ENCODE measurements at regions not wholly inside any gene's neighbourhood (a gene's known extent, or its start where the extent isn't known, plus 50 kb on each side); places are given as distances from the start of the nearest gene placed in this dataset.

- Histone ChIP-seq H3K36me3 (no peaks in the 10 kb centered on the region), H3K27ac (no peak overlapping the region), H3K9me3 (no peaks in the 10 kb centered on the region), H3K27me3 (no peaks in the 10 kb centered on the region), H3K4me1 (no peaks in the 10 kb centered on the region), H3K4me3 (replicated peaks in 1 of 3) (no peak overlapping the region)
- intact Hi-C loops (cut with DNase I) = no loop called here
- DNase-seq = no peak
- 74 to 86% methylated on average over 2 of the region's 2 CpGs for WGBS, 2 donors
- TF ChIP-seq CTCF (IDR thresholded peaks at IDR 0.05) = no peak
- no peak for TF ChIP-seq POLR2A (IDR thresholded peaks at IDR 0.05)
These were observed 189.8 kb upstream of the OLFM3 start for GRCh38 chr1:102186536-102186935.

GRCh38 chr1:102185260-102185659 lies 188.5 kb upstream of the OLFM3 start:
- DNase-seq = no peak
- Histone ChIP-seq H3K9me3 (no peaks in the 10 kb centered on the region), H3K36me3 (no peaks in the 10 kb centered on the region), H3K27ac (no peak overlapping the region), H3K27me3 (no peaks in the 10 kb centered on the region), H3K4me3 (replicated peaks in 1 of 3) (no peak overlapping the region), H3K4me1 (no peaks in the 10 kb centered on the region)
- intact Hi-C loops (cut with DNase I) = no loop called here
- no peak for TF ChIP-seq CTCF (IDR thresholded peaks at IDR 0.05)
- no peak for TF ChIP-seq POLR2A (IDR thresholded peaks at IDR 0.05)
- WGBS, 2 donors = 63 to 67% methylated on average over 1 of the region's 1 CpG

GRCh38 chr1:102184477-102184876 lies 187.8 kb upstream of the OLFM3 start:
- no peaks in the 10 kb centered on the region for H3K36me3 ChIP-seq
- TF ChIP-seq CTCF (IDR thresholded peaks at IDR 0.05) (no peak), POLR2A (IDR thresholded peaks at IDR 0.05) (no peak)
- no peaks in the 10 kb centered on the region for H3K9me3 ChIP-seq
- H3K4me3 ChIP-seq (replicated peaks in 1 of 3) = no peak overlapping the region
- DNase-seq = no peak
- no peaks in the 10 kb centered on the region for H3K27me3 ChIP-seq
- no peaks in the 10 kb centered on the region for H3K4me1 ChIP-seq
- intact Hi-C loops (cut with DNase I) = no loop called here
- H3K27ac ChIP-seq = no peak overlapping the region

- H3K27ac ChIP-seq = no peak overlapping the region
- TF ChIP-seq POLR2A (IDR thresholded peaks at IDR 0.05) = no peak
- no peak for TF ChIP-seq CTCF (IDR thresholded peaks at IDR 0.05)
- intact Hi-C loops (cut with DNase I) = no loop called here
- no peaks in the 10 kb centered on the region for H3K27me3 ChIP-seq
- WGBS, 2 donors = 86 to 93% methylated on average over 2 of the region's 2 CpGs
- no peak for DNase-seq
- no peaks in the 10 kb centered on the region for H3K9me3 ChIP-seq
- no peaks in the 10 kb centered on the region for H3K36me3 ChIP-seq
- H3K4me3 ChIP-seq (replicated peaks in 1 of 3) = no peak overlapping the region
- H3K4me1 ChIP-seq = no peaks in the 10 kb centered on the region
These were observed 187.0 kb upstream of the OLFM3 start for GRCh38 chr1:102183711-102184110.

- Histone ChIP-seq H3K27ac (no peak overlapping the region), H3K27me3 (no peaks in the 10 kb centered on the region), H3K36me3 (no peaks in the 10 kb centered on the region), H3K4me3 (replicated peaks in 1 of 3) (no peak overlapping the region), H3K4me1 (no peaks in the 10 kb centered on the region), H3K9me3 (no peaks in the 10 kb centered on the region)
- DNase-seq = no peak
- TF ChIP-seq CTCF (IDR thresholded peaks at IDR 0.05) = no peak
- TF ChIP-seq POLR2A (IDR thresholded peaks at IDR 0.05) = no peak
- intact Hi-C loops (cut with DNase I) = no loop called here
- WGBS, 2 donors = 89 to 90% methylated on average over 5 of the region's 5 CpGs
These were observed 186.0 kb upstream of the OLFM3 start for GRCh38 chr1:102182603-102183260.
